ENCODE measurements at regions not wholly inside any gene's neighbourhood (a gene's known extent, or its start where the extent isn't known, plus 50 kb on each side); places are given as distances from the start of the nearest gene placed in this dataset.

- no peak overlapping the region for H3K56ac ChIP-seq (replicated peaks; ENCODE audit: insufficient read length, low read depth, low read length)
- WGBS, 2 experiments (ENCODE audit: extremely low coverage in 1 of 2, insufficient coverage in 1 of 2, insufficient read length in 1 of 2, insufficient replicate concordance in 2 of 2, low coverage in 1 of 2, low lambda C conversion rate in 2 of 2, missing lambda C conversion rate in 1 of 2) = 77% methylated on average over 1 of the region's 1 CpG; no CpG with 5 or more reads in 1 of the 2 experiments
- TF ChIP-seq CHD7 (IDR thresholded peaks at IDR 0.05; ENCODE audit: insufficient replicate concordance, low read length) = no peak
These were observed 432.5 kb downstream of the LRRC70 start for GRCh38 chr5:63011158-63011557.

More at GRCh38 chr5:63011158-63011557, 432.5 kb downstream of the LRRC70 start:
- ChIA-PET POLR2A (ENCODE audit: partially characterized antibody) (no interaction called here), CTCF (ENCODE audit: partially characterized antibody) (no interaction called here)
- no peaks in the 10 kb centered on the region for H3K36me3 ChIP-seq (ENCODE audit: control insufficient read depth in 2 of 4, insufficient read depth in 4 of 4, low read length in 3 of 4)
- FAIRE-seq (no peak), DNase-seq (ENCODE audit: low read depth in 1 of 2, low spot score in 2 of 2) (no peak)
- H3K27me3 ChIP-seq (replicated peaks in 1 of 4; ENCODE audit: control insufficient read depth in 3 of 4, extremely low read depth in 1 of 4, insufficient read depth in 3 of 4, low read length in 3 of 4) = no peaks in the 10 kb centered on the region
- H3K23me2 ChIP-seq (ENCODE audit: low read depth, low read length) = no peaks in the 10 kb centered on the region
- H3K4me2 ChIP-seq (ENCODE audit: insufficient read depth in 1 of 2, low read depth in 2 of 2, low read length in 2 of 2) = no peak overlapping the region
- no peak overlapping the region for H2BK120ac ChIP-seq (replicated peaks; ENCODE audit: low read depth, low read length)
- no peaks in the 10 kb centered on the region for H3K79me2 ChIP-seq (ENCODE audit: control insufficient read depth in 1 of 2, insufficient read depth in 2 of 2, low read length in 2 of 2)
- no peaks in the 10 kb centered on the region for H3K79me1 ChIP-seq (ENCODE audit: low read depth, low read length)
- no peak overlapping the region for H2BK12ac ChIP-seq (ENCODE audit: low read depth, low read length)
- H2AFZ ChIP-seq (ENCODE audit: low read length) = 0 out of 2 replicates have a peak overlapping the region, but pooled peaks have one; percentile 72
- H4K20me1 ChIP-seq (replicated peaks in 1 of 2; ENCODE audit: control insufficient read depth in 1 of 2, insufficient read depth in 2 of 2, low read length in 2 of 2) = no peaks in the 10 kb centered on the region
- H4K8ac ChIP-seq (ENCODE audit: extremely low read depth, insufficient read depth, low read length) = no peak overlapping the region
- H3K18ac ChIP-seq (ENCODE audit: extremely low read depth, low read length) = no peak overlapping the region
- H3K9me3 ChIP-seq (ENCODE audit: insufficient read depth in 2 of 2, low read depth in 1 of 2, low read length in 1 of 2) = peaks cover 0 to 4% of the 10 kb centered on the region in 2 experiments; a peak in 2 of 4 replicates
- H4K5ac ChIP-seq (ENCODE audit: insufficient read length, low read depth, low read length) = no peak overlapping the region
- H3K14ac ChIP-seq (ENCODE audit: insufficient read length) = no peak overlapping the region
- no peaks in the 10 kb centered on the region for H3K4me1 ChIP-seq (replicated peaks in 1 of 4; ENCODE audit: control insufficient read depth in 3 of 4, insufficient read depth in 4 of 4, low read length in 3 of 4)
- no peak overlapping the region for H2BK5ac ChIP-seq (ENCODE audit: low read depth, low read length)
- no peak overlapping the region for H3K27ac ChIP-seq (ENCODE audit: low read depth, low read length)
- H2BK20ac ChIP-seq (ENCODE audit: low read length) = no peak overlapping the region
- no peak overlapping the region for H3K4ac ChIP-seq (replicated peaks; ENCODE audit: insufficient read length, low read depth, low read length)
- no peak overlapping the region for H3K4me3 ChIP-seq (ENCODE audit: extremely low read depth in 1 of 4, insufficient read depth in 2 of 4, low read depth in 3 of 4, low read length in 4 of 4)
- no peak overlapping the region for H3K9ac ChIP-seq (replicated peaks in 1 of 4; ENCODE audit: extremely low read depth in 1 of 4, low read depth in 3 of 4, low read length in 3 of 4)
- no peak overlapping the region for H3K23ac ChIP-seq (ENCODE audit: insufficient read length)
- no peak overlapping the region for H2BK15ac ChIP-seq (ENCODE audit: low read length)
- no peak overlapping the region for H4K91ac ChIP-seq (replicated peaks; ENCODE audit: insufficient read length, low read length)
- no peak overlapping the region for H2AK5ac ChIP-seq (ENCODE audit: low read depth, low read length)

Measured in H1 (cell line).